CD4-positive, alpha-beta T cell (primary cell): ENCODE measurements at regions not wholly inside any gene's neighbourhood (a gene's known extent, or its start where the extent isn't known, plus 50 kb on each side); places are given as distances from the start of the nearest gene placed in this dataset.

Experiments used
- ATAC-seq: fragments of 200-7000 bp; cut with Tn5 transposase; one replicate; pipeline ENCODE4 v1.10.0; 2022; ENCODE audit warnings: mild to moderate bottlenecking; ENCODE audit not compliant: poor library complexity
- CTCF ChIA-PET: fragments of 350-600 bp; sonication (Branson Sonifier 250); formaldehyde crosslinking; loops from one replicate; lab custom pipeline; 2021; ENCODE audit warnings: antibody characterized with exemption, inconsistent platforms; lab: Charles Lee
- POLR2A ChIA-PET: fragments of 350-600 bp; sonication (Branson Sonifier 250); formaldehyde crosslinking; loops from one replicate; lab custom pipeline; 2021; ENCODE audit warnings: antibody characterized with exemption, inconsistent platforms; lab: Charles Lee
- DNase-seq, 14 experiments: peaks; one replicate each; pipeline ENCODE4 v3.0.0-alpha.2; 2013 to 2020; ENCODE audit warnings: mixed read lengths in 2 of 14
- H3K27ac ChIP-seq, 2 donors: one replicate each; pipeline versions ENCODE4 v1.5.1 to v1.7.0; 2013; ENCODE audit warnings: low read length in 2 of 2, low read depth in 1 of 2, mild to moderate bottlenecking in 1 of 2
- H3K27me3 ChIP-seq, 2 experiments: 1 replicate in 1 of 2; 2 replicates in 1 of 2; pipeline versions ENCODE4 v1.6.1 to v1.7.0; 2013; ENCODE audit warnings: low read length in 2 of 2, control low read depth in 1 of 2, mild to moderate bottlenecking in 1 of 2, moderate library complexity in 1 of 2; ENCODE audit not compliant: insufficient read depth in 2 of 2, control insufficient read depth in 1 of 2
- H3K36me3 ChIP-seq: one replicate; pipeline ENCODE4 v1.6.1; 2013; ENCODE audit warnings: low read length, control low read depth; ENCODE audit not compliant: insufficient read depth
- H3K4me1 ChIP-seq: one replicate; pipeline ENCODE4 v1.6.1; 2013; ENCODE audit warnings: low read length, control low read depth; ENCODE audit not compliant: insufficient read depth
- H3K4me3 ChIP-seq: one replicate; pipeline ENCODE4 v1.5.1; 2013; ENCODE audit warnings: mild to moderate bottlenecking, low read length, moderate library complexity
- H3K9me3 ChIP-seq, 2 experiments: 1 replicate in 1 of 2; 2 replicates in 1 of 2; pipeline versions ENCODE4 v1.6.1 to v1.7.0; 2013; ENCODE audit warnings: low read length in 2 of 2, mild to moderate bottlenecking in 2 of 2, control low read depth in 1 of 2, moderate library complexity in 1 of 2; ENCODE audit not compliant: control insufficient read depth in 1 of 2, insufficient read depth in 1 of 2
- H3K27ac Mint-ChIP-seq: one replicate; pipeline ENCODE4 v1.8.0; 2020; ENCODE audit warnings: mixed read lengths
- H3K27me3 Mint-ChIP-seq: one replicate; pipeline ENCODE4 v1.8.0; 2021; ENCODE audit warnings: mixed read lengths
- H3K36me3 Mint-ChIP-seq: one replicate; pipeline ENCODE4 v1.8.0; 2021; ENCODE audit warnings: low read depth, mixed read lengths
- H3K4me1 Mint-ChIP-seq: one replicate; pipeline ENCODE4 v1.8.0; 2021; ENCODE audit warnings: low read depth, mixed read lengths
- H3K4me3 Mint-ChIP-seq: one replicate; pipeline ENCODE4 v1.8.0; 2020; ENCODE audit warnings: mild to moderate bottlenecking, mixed read lengths
- H3K9me3 Mint-ChIP-seq: one replicate; pipeline ENCODE4 v1.8.0; 2020; ENCODE audit warnings: mixed read lengths
- intact Hi-C, 2 experiments: fragments of 100-400 bp; cut with DNase I in 1 of 2; cut with micrococcal nuclease in 1 of 2; formaldehyde crosslinking; loops; one replicate each; pipeline versions ENCODE4 v1.15.1 to v1.9.0; 2023 to 2025; cut with DNase I, micrococcal nuclease
- TF ChIP-seq, protein P1 (sequence below): fragments of 200-600 bp; IDR thresholded peaks from one replicate; pipeline ENCODE4 v1.8.0; 2022; ENCODE audit warnings: antibody characterized with exemption, mild to moderate bottlenecking

DNA sequence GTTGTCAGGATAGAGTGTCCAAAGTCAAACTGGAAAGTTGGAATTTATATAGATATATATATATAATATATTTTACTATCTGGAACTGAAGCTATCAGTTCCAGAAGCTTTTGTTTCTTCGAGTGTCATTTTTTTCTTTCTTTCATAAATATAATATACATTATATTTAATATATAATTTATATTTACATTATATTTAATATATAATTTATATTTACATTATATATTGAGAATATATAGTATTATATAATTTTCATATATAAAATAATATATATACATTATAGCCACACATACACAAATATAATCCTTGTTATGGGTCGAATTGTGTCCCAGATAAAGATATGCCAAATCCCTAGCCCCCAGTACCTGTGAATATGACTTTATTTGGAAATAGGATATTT lies 842.3 kb upstream of the LRRC4C start:
- no peak overlapping the region for H3K27ac ChIP-seq
- H3K36me3 ChIP-seq = no peaks in the 10 kb centered on the region
- H3K9me3 ChIP-seq = no peaks in the 10 kb centered on the region
- H3K4me1 ChIP-seq = no peaks in the 10 kb centered on the region
- H3K27me3 ChIP-seq = no peaks in the 10 kb centered on the region
- Mint-ChIP-seq H3K36me3 (no peaks in the 10 kb centered on the region), H3K27ac (no peak overlapping the region), H3K4me1 (no peaks in the 10 kb centered on the region), H3K4me3 (no peak overlapping the region), H3K9me3 (peaks cover 11% of the 10 kb centered on the region), H3K27me3 (no peaks in the 10 kb centered on the region)
- TF ChIP-seq, protein P1, sequence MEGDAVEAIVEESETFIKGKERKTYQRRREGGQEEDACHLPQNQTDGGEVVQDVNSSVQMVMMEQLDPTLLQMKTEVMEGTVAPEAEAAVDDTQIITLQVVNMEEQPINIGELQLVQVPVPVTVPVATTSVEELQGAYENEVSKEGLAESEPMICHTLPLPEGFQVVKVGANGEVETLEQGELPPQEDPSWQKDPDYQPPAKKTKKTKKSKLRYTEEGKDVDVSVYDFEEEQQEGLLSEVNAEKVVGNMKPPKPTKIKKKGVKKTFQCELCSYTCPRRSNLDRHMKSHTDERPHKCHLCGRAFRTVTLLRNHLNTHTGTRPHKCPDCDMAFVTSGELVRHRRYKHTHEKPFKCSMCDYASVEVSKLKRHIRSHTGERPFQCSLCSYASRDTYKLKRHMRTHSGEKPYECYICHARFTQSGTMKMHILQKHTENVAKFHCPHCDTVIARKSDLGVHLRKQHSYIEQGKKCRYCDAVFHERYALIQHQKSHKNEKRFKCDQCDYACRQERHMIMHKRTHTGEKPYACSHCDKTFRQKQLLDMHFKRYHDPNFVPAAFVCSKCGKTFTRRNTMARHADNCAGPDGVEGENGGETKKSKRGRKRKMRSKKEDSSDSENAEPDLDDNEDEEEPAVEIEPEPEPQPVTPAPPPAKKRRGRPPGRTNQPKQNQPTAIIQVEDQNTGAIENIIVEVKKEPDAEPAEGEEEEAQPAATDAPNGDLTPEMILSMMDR = no peak
- intact Hi-C loops = loop anchor here in 1 of 2 experiments (10.0 kb wide), 1 partner anchor 57 kb away; no protein-coding TSS in a partner anchor
- POLR2A ChIA-PET = no interaction called here
- H3K4me3 ChIP-seq = no peak overlapping the region
- no peak for ATAC-seq
- CTCF ChIA-PET = no interaction called here
- DNase-seq = no peak

DNA sequence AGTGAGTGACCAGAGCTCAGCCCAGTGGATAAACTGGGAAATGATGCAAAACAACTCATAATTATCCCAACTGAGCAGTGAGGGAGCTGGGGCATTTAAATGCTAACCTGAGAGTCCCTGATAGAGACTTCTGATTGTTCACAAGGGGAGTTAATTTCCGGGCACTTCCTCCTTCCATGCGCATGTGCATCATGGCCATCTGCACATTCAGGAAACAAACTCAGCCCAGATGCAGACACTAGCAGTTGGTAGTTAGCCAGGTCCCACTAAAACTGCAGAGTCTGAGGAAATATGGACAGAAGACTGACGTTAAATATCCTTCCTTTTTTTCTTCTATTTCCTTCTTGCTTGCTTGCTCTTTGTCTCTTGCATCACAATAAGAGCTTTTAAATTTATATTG lies 852.1 kb upstream of the LRRC4C start:
- Histone ChIP-seq H3K27ac (no peak overlapping the region), H3K4me1 (no peaks in the 10 kb centered on the region), H3K4me3 (no peak overlapping the region), H3K36me3 (no peaks in the 10 kb centered on the region), H3K9me3 (peaks cover 4 to 6% of the 10 kb centered on the region in 2 experiments), H3K27me3 (no peaks in the 10 kb centered on the region)
- TF ChIP-seq, protein P1 = no peak
- Mint-ChIP-seq H3K9me3 (peaks cover 16% of the 10 kb centered on the region), H3K27ac (no peak overlapping the region), H3K4me3 (no peak overlapping the region), H3K27me3 (no peaks in the 10 kb centered on the region), H3K4me1 (no peaks in the 10 kb centered on the region), H3K36me3 (no peaks in the 10 kb centered on the region)
- ATAC-seq (no peak), DNase-seq (no peak)
- ChIA-PET CTCF (no interaction called here), POLR2A (no interaction called here)
- intact Hi-C loops = no loop called here

DNA sequence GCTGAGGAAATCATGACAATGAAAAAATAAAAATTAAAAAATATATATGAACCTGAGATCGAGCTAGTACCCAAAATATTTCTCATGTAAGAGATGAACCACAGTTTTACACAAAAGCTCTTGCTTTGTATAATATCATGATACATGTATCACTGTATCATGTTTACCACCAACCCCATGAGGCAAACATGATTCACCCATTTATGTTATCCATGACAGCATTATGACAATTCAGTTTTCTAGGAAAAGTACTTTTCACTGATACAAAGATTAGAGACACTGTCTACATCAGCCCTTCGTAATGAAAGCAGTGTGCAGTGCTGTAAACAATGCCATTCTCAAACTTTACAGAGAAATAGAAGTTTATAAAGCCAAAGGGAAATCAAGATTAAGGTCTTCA lies 852.5 kb upstream of the LRRC4C start:
- Histone ChIP-seq H3K36me3 (no peaks in the 10 kb centered on the region), H3K27me3 (no peaks in the 10 kb centered on the region), H3K4me3 (no peak overlapping the region), H3K9me3 (peaks cover 4 to 6% of the 10 kb centered on the region in 2 experiments), H3K27ac (no peak overlapping the region), H3K4me1 (no peaks in the 10 kb centered on the region)
- DNase-seq (no peak), ATAC-seq (no peak)
- ChIA-PET CTCF (no interaction called here), POLR2A (no interaction called here)
- TF ChIP-seq, protein P1 = no peak
- no peak overlapping the region for H3K4me3 Mint-ChIP-seq
- intact Hi-C loops = no loop called here
- H3K27me3 Mint-ChIP-seq = no peaks in the 10 kb centered on the region
- H3K4me1 Mint-ChIP-seq = no peaks in the 10 kb centered on the region
- no peak overlapping the region for H3K27ac Mint-ChIP-seq
- H3K36me3 Mint-ChIP-seq = no peaks in the 10 kb centered on the region
- peaks cover 16% of the 10 kb centered on the region for H3K9me3 Mint-ChIP-seq
